Spleen (tissue), 11 donors: ENCODE measurements at regions not wholly inside any gene's neighbourhood (a gene's known extent, or its start where the extent isn't known, plus 50 kb on each side); places are given as distances from the start of the nearest gene placed in this dataset.

Source experiments
- DNase-seq: peaks from one replicate; pipeline ENCODE4 v3.0.0-alpha.2; 2020
- H3K27ac ChIP-seq, 8 donors: fragments of 200-600 bp; sonication (generic) in 7 of 8; 1 replicate in 4 of 8; 2 replicates in 4 of 8; pipeline versions ENCODE4 v1.5.0 to v1.8.0; 2016 to 2021; ENCODE audit warnings: inconsistent platforms in 4 of 8, mild to moderate bottlenecking in 4 of 8, moderate library complexity in 1 of 8
- H3K27me3 ChIP-seq, 7 donors: fragments of 200-600 bp; sonication (generic) in 6 of 7; replicated peaks in 1 of 7; 1 replicate in 4 of 7; 2 replicates in 3 of 7; pipeline versions ENCODE4 v1.5.0 to v1.8.0; 2016 to 2021; ENCODE audit warnings: inconsistent platforms in 3 of 7, mild to moderate bottlenecking in 1 of 7
- H3K36me3 ChIP-seq, 6 donors: fragments of 200-600 bp; sonication (generic) in 5 of 6; 1 replicate in 4 of 6; 2 replicates in 2 of 6; pipeline versions ENCODE4 v1.5.0 to v1.8.0; 2016 to 2021; ENCODE audit warnings: inconsistent platforms in 2 of 6
- H3K4me1 ChIP-seq, 6 donors: fragments of 200-600 bp; sonication (generic) in 5 of 6; 1 replicate in 3 of 6; 2 replicates in 3 of 6; pipeline versions ENCODE4 v1.5.0 to v1.8.0; 2016 to 2021; ENCODE audit warnings: inconsistent platforms in 3 of 6
- H3K4me3 ChIP-seq, 8 donors: fragments of 200-600 bp; sonication (generic) in 7 of 8; 1 replicate in 4 of 8; 2 replicates in 4 of 8; pipeline versions ENCODE4 v1.5.0 to v1.8.0; 2016 to 2021; ENCODE audit warnings: inconsistent platforms in 4 of 8, mild to moderate bottlenecking in 4 of 8, moderate library complexity in 2 of 8
- H3K9me3 ChIP-seq, 8 donors: fragments of 200-600 bp; sonication (generic) in 7 of 8; 1 replicate in 4 of 8; 2 replicates in 4 of 8; pipeline versions ENCODE4 v1.5.0 to v1.8.0; 2016 to 2021; ENCODE audit warnings: inconsistent platforms in 4 of 8
- POLR2A ChIP-seq, 3 donors: fragments of 450-650 bp; IDR thresholded peaks; one replicate each; pipeline ENCODE4 v1.5.1; 2017; ENCODE audit warnings: antibody characterized with exemption in 3 of 3, mild to moderate bottlenecking in 1 of 3
- POLR2AphosphoS5 ChIP-seq, 3 donors: sonication (generic); formaldehyde crosslinking; IDR thresholded peaks; one replicate each; pipeline ENCODE4 v1.5.1; 2017; ENCODE audit warnings: antibody characterized with exemption in 3 of 3
- WGBS, 5 donors: extraction: QIAGEN DNeasy Blood & Tissue Kit in 3 of 5; methylation state at CpG; one replicate each; pipeline versions ENCODE4 v1.1.5 to v1.1.7; 2013 to 2018; 5-methylcytosine and 5-hydroxymethylcytosine counted together
- intact Hi-C: fragments of 100-400 bp; cut with DNase I; formaldehyde crosslinking; loops from one replicate; pipeline ENCODE4 v1.15.0; 2023; ENCODE audit warnings: low total_unique reads
- TF ChIP-seq, protein P1 (sequence below), 11 experiments: fragments of 200-600 bp in 7 of 11; fragments of 450-650 bp in 4 of 11; sonication (generic) in 4 of 11; IDR thresholded peaks in 8 of 11; conservative IDR thresholded peaks in 3 of 11; 1 replicate in 7 of 11; 2 replicates in 4 of 11; pipeline versions ENCODE4 v1.4.0 to v1.8.0; 2016 to 2021; ENCODE audit warnings: antibody characterized with exemption in 11 of 11, inconsistent platforms in 4 of 11, mild to moderate bottlenecking in 1 of 11
- donor health status: healthy with polysubstance abuse.
- donor health status: DM: no; HTN: no; CAD: no; lungs with moderate emphysema.
- donor health status: DM: no; HTN: no; CAD: no.
- donor health status: Bipolar disorder and iron deficiency.
- donor health status: healthy.
- donor health status: DM: no; HTN: no; CAD: no.
- donor health status: DM: yes; HTN: yes; CAD: no.

DNA sequence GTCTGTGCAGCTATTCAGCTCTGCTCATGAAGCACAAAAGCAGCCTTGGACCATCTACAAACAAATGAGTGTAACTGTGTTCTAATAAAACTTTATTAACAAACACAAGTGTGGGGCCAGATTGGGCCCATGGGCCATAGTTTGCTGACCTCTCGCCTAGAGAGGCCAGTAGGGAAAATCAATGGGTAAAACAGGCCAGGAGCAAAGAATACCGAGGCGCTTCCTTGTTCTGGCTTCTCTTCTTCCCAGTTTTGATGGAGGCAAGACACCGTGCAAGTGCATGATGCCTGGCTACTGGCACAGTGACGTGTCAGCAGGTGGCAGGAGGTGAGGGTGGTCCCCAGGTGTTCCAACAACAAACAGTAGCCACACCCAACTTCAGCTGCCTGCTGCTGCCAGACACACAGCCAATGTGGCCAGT lies 94.3 kb upstream of the SDK1 start:
- intact Hi-C loops = no loop called here
- no peak for TF ChIP-seq POLR2A (IDR thresholded peaks at IDR 0.05)
- no peak for TF ChIP-seq POLR2AphosphoS5 (IDR thresholded peaks at IDR 0.05)
- TF ChIP-seq, protein P1, sequence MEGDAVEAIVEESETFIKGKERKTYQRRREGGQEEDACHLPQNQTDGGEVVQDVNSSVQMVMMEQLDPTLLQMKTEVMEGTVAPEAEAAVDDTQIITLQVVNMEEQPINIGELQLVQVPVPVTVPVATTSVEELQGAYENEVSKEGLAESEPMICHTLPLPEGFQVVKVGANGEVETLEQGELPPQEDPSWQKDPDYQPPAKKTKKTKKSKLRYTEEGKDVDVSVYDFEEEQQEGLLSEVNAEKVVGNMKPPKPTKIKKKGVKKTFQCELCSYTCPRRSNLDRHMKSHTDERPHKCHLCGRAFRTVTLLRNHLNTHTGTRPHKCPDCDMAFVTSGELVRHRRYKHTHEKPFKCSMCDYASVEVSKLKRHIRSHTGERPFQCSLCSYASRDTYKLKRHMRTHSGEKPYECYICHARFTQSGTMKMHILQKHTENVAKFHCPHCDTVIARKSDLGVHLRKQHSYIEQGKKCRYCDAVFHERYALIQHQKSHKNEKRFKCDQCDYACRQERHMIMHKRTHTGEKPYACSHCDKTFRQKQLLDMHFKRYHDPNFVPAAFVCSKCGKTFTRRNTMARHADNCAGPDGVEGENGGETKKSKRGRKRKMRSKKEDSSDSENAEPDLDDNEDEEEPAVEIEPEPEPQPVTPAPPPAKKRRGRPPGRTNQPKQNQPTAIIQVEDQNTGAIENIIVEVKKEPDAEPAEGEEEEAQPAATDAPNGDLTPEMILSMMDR (IDR thresholded peaks at IDR 0.05 in 8 of 11, conservative IDR thresholded peaks at IDR 0.05 in 3 of 11) = no peak
- H3K4me1 ChIP-seq = peaks cover 0 to 3% (median 0%) of the 10 kb centered on the region in 6 donors
- H3K27me3 ChIP-seq = no peaks in the 10 kb centered on the region
- DNase-seq = peak; percentile 6
- no peak overlapping the region for H3K4me3 ChIP-seq
- H3K36me3 ChIP-seq = no peaks in the 10 kb centered on the region
- H3K27ac ChIP-seq = no peak overlapping the region
- WGBS, 5 donors = 84 to 94% (median 88%) methylated on average over 5 of the region's 5 CpGs
- peaks cover 0 to 8% (median 0%) of the 10 kb centered on the region in 8 donors for H3K9me3 ChIP-seq

DNA sequence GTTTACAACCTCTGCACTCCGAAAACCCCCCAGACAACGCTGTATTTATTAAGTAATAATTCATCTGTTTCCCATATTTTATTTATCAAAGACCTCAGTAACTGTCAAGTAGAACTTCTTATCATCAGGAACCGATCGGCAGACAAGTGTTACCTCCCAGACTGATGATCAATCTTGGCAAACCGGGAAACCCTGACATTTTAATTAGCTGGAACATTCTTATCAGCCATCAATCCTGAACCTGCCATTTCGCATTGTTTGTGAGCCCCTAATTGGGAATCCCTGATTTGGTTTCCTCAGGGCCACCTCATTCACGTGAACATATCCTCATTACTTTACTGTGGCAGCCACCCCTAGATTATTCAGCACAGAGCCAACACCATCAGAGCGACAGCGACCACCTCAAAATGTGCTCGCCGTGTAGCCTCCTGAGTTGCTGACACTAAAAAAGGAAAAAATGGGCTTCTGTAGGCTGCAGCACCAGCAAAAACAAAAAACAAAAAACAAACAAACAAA lies 93.6 kb upstream of the SDK1 start:
- no peak overlapping the region for H3K4me3 ChIP-seq
- intact Hi-C loops = no loop called here
- DNase-seq = no peak
- TF ChIP-seq POLR2AphosphoS5 (IDR thresholded peaks at IDR 0.05) (no peak), POLR2A (IDR thresholded peaks at IDR 0.05) (no peak)
- TF ChIP-seq, protein P1 (IDR thresholded peaks at IDR 0.05 in 8 of 11, conservative IDR thresholded peaks at IDR 0.05 in 3 of 11) = no peak
- H3K36me3 ChIP-seq = no peaks in the 10 kb centered on the region
- H3K4me1 ChIP-seq = peaks cover 0 to under 1% (median 0%) of the 10 kb centered on the region in 6 donors
- no peaks in the 10 kb centered on the region for H3K27me3 ChIP-seq
- no peak overlapping the region for H3K27ac ChIP-seq
- H3K9me3 ChIP-seq = peaks cover 0 to 8% (median 0%) of the 10 kb centered on the region in 8 donors
- WGBS, 5 donors = 55 to 69% (median 65%) methylated on average over 11 of the region's 11 CpGs

DNA sequence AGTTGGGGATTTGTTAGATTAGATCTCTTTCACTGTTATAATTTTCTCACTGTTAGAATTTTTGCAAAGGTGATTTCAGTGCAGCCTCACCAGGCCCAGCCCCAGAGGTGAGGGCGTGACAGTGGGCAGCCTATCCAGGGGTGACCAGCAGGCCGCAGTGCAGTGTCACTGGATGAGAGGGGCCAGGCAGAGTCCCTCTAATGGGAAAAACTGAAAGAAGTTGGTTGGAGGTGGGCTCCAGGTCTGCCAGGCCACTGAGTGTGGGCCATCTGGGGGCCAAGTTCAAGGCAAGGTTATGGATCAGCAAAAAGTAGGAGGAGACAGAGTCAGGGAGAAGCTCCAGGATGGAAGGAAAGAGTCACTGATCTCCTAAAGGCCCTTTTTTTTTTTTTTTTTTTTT lies 90.5 kb upstream of the SDK1 start:
- Histone ChIP-seq H3K4me3 (no peak overlapping the region), H3K4me1 (no peaks in the 10 kb centered on the region), H3K27me3 (no peaks in the 10 kb centered on the region), H3K36me3 (no peaks in the 10 kb centered on the region), H3K27ac (no peak overlapping the region), H3K9me3 (peaks cover 0 to 8% (median 0%) of the 10 kb centered on the region in 8 donors)
- intact Hi-C loops = no loop called here
- TF ChIP-seq POLR2AphosphoS5 (IDR thresholded peaks at IDR 0.05) = no peak
- TF ChIP-seq, protein P1 (IDR thresholded peaks at IDR 0.05 in 8 of 11, conservative IDR thresholded peaks at IDR 0.05 in 3 of 11) = no peak
- WGBS, 5 donors = 90 to 97% (median 93%) methylated on average over 2 of the region's 2 CpGs
- DNase-seq = peak; percentile 33

DNA sequence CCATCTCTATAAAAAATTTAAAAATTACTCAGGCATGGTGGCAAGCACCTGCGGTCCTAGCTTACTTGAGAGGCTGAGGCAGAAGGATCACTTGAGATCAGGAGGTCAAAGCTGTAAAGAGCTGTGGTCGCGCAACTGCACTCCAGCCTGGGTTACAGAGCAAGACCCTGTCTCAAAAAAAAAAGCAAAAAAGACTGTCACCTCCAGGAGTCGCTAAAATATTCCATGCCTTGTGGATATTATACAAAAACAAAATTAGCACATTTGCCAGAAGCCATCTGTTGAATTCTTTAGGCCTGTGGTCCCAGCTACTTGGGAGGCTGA lies 87.0 kb upstream of the SDK1 start:
- intact Hi-C loops = no loop called here
- Histone ChIP-seq H3K4me1 (no peaks in the 10 kb centered on the region), H3K27ac (no peak overlapping the region), H3K9me3 (peaks cover 0 to 4% (median 0%) of the 10 kb centered on the region in 8 donors), H3K4me3 (no peak overlapping the region), H3K27me3 (peaks cover 0 to 8% (median 0%) of the 10 kb centered on the region in 7 donors), H3K36me3 (no peaks in the 10 kb centered on the region)
- TF ChIP-seq POLR2AphosphoS5 (IDR thresholded peaks at IDR 0.05) = no peak
- TF ChIP-seq POLR2A (IDR thresholded peaks at IDR 0.05) = no peak
- TF ChIP-seq, protein P1 (IDR thresholded peaks at IDR 0.05 in 8 of 11, conservative IDR thresholded peaks at IDR 0.05 in 3 of 11) = no peak
- DNase-seq = no peak
- 63 to 79% (median 70%) methylated on average over 4 of the region's 4 CpGs for WGBS, 5 donors
